Tibial artery (tissue), 4 donors: ENCODE measurements at regions not wholly inside any gene's neighbourhood (a gene's known extent, or its start where the extent isn't known, plus 50 kb on each side); places are given as distances from the start of the nearest gene placed in this dataset.

ENCODE experiments used
- DNase-seq, 2 donors: peaks; one replicate each; pipeline ENCODE4 v3.0.0-alpha.2; 2019
- H3K27ac ChIP-seq, 2 donors: fragments of 200-600 bp; sonication (generic) in 1 of 2; 1 replicate in 1 of 2; 2 replicates in 1 of 2; pipeline ENCODE4 v1.5.1; 2018 to 2019; ENCODE audit warnings: mild to moderate bottlenecking in 1 of 2
- H3K27me3 ChIP-seq, 2 donors: fragments of 200-600 bp; sonication (generic) in 1 of 2; one replicate each; pipeline versions ENCODE4 v1.5.1 to v1.6.0; 2016 to 2019
- H3K36me3 ChIP-seq, 3 donors: fragments of 200-600 bp; sonication (generic) in 2 of 3; one replicate each; pipeline ENCODE4 v1.5.1; 2016 to 2019; ENCODE audit warnings: mild to moderate bottlenecking in 2 of 3
- H3K4me1 ChIP-seq, 4 donors: fragments of 200-600 bp; sonication (generic) in 2 of 4; 1 replicate in 3 of 4; 2 replicates in 1 of 4; pipeline ENCODE4 v1.5.1; 2016 to 2019
- H3K4me3 ChIP-seq, 2 donors: fragments of 200-600 bp; sonication (generic) in 1 of 2; 1 replicate in 1 of 2; 2 replicates in 1 of 2; pipeline ENCODE4 v1.5.1; 2018 to 2019; ENCODE audit warnings: mild to moderate bottlenecking in 2 of 2
- H3K9me3 ChIP-seq, 3 donors: fragments of 200-600 bp; sonication (generic) in 1 of 3; one replicate each; pipeline ENCODE4 v1.5.1; 2016 to 2019
- intact Hi-C: fragments of 100-400 bp; cut with DNase I; formaldehyde crosslinking; loops from one replicate; pipeline ENCODE4 v1.15.0; 2023; ENCODE audit warnings: low total_unique reads
- TF ChIP-seq, protein P1 (sequence below), 2 experiments: fragments of 200-600 bp in 1 of 2; fragments of 450-650 bp in 1 of 2; IDR thresholded peaks; one replicate each; pipeline ENCODE4 v1.5.1; 2017 to 2019; ENCODE audit warnings: antibody characterized with exemption in 2 of 2, mild to moderate bottlenecking in 1 of 2, moderate library complexity in 1 of 2

DNA sequence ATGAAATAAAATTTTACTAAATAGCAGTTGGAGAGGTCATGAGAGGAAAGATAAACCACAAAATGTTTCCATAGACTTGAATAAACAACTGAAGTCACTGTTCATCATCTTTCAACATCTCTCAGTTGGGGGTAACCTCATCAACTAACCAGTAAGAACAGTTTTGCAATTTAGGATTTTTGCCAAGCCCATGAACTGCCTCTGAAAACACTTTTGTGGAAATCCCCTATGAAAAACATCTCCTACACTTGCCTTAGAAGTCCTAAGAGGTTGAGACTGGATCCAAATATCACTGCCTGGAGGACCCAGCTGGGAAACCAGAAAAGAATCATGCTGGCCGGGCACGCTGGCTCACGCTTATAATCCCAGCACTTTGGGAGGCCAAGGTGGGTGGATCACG, 273.1 kb downstream of the C12orf50 start:
- no peaks in the 10 kb centered on the region for H3K4me1 ChIP-seq

DNA sequence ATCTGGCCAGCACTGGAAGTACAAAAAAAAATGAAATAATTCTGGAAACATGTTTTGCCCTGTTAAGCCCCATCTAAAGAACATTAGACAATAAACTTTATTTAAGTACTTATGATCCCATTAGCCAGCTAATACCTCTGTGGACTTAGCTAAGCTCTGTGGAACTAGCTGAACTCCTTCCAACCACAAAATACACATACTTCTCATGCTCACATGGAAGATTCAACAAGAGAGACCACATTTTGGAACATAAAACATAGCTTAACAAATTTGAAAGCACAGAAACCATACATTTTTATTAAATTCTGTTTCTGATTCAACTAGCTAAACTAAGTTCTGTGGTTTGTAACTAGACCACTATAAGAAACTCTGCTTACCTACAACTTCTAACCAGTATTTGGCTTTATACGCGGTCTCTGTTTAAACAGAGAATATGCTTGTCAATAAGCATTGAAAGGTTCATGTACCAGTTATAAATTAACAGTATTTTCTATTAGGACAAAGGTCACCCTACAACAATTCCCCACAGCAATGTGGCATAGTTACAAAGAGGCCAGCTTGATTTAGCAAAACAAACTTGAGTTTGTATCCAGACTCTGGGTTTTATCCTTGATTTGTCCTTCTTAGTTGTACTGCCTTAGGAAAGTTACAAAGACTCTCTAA, 300.1 kb downstream of the C12orf50 start:
- intact Hi-C loops = no loop called here
- H3K4me1 ChIP-seq = no peaks in the 10 kb centered on the region
- no peaks in the 10 kb centered on the region for H3K36me3 ChIP-seq
- TF ChIP-seq, protein P1, sequence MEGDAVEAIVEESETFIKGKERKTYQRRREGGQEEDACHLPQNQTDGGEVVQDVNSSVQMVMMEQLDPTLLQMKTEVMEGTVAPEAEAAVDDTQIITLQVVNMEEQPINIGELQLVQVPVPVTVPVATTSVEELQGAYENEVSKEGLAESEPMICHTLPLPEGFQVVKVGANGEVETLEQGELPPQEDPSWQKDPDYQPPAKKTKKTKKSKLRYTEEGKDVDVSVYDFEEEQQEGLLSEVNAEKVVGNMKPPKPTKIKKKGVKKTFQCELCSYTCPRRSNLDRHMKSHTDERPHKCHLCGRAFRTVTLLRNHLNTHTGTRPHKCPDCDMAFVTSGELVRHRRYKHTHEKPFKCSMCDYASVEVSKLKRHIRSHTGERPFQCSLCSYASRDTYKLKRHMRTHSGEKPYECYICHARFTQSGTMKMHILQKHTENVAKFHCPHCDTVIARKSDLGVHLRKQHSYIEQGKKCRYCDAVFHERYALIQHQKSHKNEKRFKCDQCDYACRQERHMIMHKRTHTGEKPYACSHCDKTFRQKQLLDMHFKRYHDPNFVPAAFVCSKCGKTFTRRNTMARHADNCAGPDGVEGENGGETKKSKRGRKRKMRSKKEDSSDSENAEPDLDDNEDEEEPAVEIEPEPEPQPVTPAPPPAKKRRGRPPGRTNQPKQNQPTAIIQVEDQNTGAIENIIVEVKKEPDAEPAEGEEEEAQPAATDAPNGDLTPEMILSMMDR (IDR thresholded peaks at IDR 0.05) = no peak
- no peaks in the 10 kb centered on the region for H3K27me3 ChIP-seq
- H3K9me3 ChIP-seq = no peaks in the 10 kb centered on the region
- H3K27ac ChIP-seq = no peak overlapping the region
- no peak overlapping the region for H3K4me3 ChIP-seq
- no peak for DNase-seq

More for the DNA sequence above, 273.1 kb downstream of the C12orf50 start:
- DNase-seq = no peak
- Histone ChIP-seq H3K27me3 (no peaks in the 10 kb centered on the region), H3K36me3 (no peaks in the 10 kb centered on the region), H3K9me3 (no peaks in the 10 kb centered on the region), H3K27ac (no peak overlapping the region), H3K4me3 (no peak overlapping the region)
- TF ChIP-seq, protein P1 (IDR thresholded peaks at IDR 0.05) = no peak
- intact Hi-C loops = no loop called here

- Histone ChIP-seq H3K4me3 (no peak overlapping the region), H3K9me3 (no peaks in the 10 kb centered on the region), H3K27me3 (no peaks in the 10 kb centered on the region), H3K36me3 (no peaks in the 10 kb centered on the region), H3K27ac (no peak overlapping the region), H3K4me1 (no peaks in the 10 kb centered on the region)
- no peak for DNase-seq
- TF ChIP-seq, protein P1 (IDR thresholded peaks at IDR 0.05) = no peak
- intact Hi-C loops = no loop called here
Observed at GRCh38 chr12:87720967-87721366, 308.2 kb downstream of the C12orf50 start.

GRCh38 chr12:87704374-87704773, 324.8 kb downstream of the C12orf50 start:
- no peak overlapping the region for H3K4me3 ChIP-seq
- no peak overlapping the region for H3K27ac ChIP-seq
- no peaks in the 10 kb centered on the region for H3K36me3 ChIP-seq
- H3K27me3 ChIP-seq = no peaks in the 10 kb centered on the region
- TF ChIP-seq, protein P1 (IDR thresholded peaks at IDR 0.05) = no peak
- H3K4me1 ChIP-seq = no peaks in the 10 kb centered on the region
- H3K9me3 ChIP-seq = no peaks in the 10 kb centered on the region
- DNase-seq = no peak
- intact Hi-C loops = no loop called here

- Histone ChIP-seq H3K9me3 (no peaks in the 10 kb centered on the region), H3K4me1 (peaks cover 0 to 18% (median 2%) of the 10 kb centered on the region in 4 donors), H3K4me3 (no peak overlapping the region), H3K36me3 (no peaks in the 10 kb centered on the region), H3K27ac (no peak overlapping the region), H3K27me3 (no peaks in the 10 kb centered on the region)
- no peak for DNase-seq
- TF ChIP-seq, protein P1 (IDR thresholded peaks at IDR 0.05) = no peak
- intact Hi-C loops = no loop called here
Observed at GRCh38 chr12:87690236-87690810, 338.9 kb downstream of the C12orf50 start.
